ENCODE measurements at regions not wholly inside any gene's neighbourhood (a gene's known extent, or its start where the extent isn't known, plus 50 kb on each side); places are given as distances from the start of the nearest gene placed in this dataset.

DNA sequence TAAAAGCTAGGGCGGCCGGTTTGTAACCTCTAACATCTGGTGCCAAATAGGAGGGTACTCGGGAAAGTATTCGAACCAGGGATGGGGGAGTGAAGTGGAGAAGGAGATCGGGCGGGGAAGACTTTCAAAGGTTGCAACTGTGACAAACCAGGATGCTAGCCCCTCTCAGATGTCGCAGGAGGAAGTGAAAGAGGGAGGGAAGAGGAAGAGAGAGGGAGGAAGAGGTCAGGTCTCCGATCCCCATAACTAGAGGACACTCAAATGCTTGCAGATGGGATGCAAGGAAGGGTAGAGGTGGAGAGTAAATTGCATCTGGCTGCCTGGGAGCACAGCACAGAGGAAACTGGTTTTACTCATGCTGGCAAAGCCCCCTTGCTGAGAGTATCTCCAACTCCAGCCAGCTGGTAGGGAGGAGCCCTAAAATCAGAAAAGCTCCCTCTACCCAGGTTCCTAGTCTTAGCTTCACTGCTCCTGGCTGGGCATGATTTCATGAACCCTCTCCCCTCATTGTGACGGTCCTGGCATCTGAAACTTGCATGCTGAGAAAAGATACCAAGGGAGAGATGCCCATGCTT, 696.7 kb upstream of the TBX3 start:
- H2AFZ ChIP-seq (ENCODE audit: low read depth) = no peak overlapping the region
- H3K9me2 ChIP-seq = no peaks in the 10 kb centered on the region
- CTCF ChIA-PET = interaction anchor here (0.6 to 0.8 kb wide), 2 partner anchors 17 to 20 kb away, joined by 3 read pairs; no protein-coding TSS in a partner anchor
- H4K20me1 ChIP-seq (ENCODE audit: insufficient read depth) = no peaks in the 10 kb centered on the region
- TF ChIP-seq POLR2AphosphoS5 (IDR thresholded peaks at IDR 0.05; ENCODE audit: low read depth, low read length) (no peak), TEAD4 (IDR thresholded peaks at IDR 0.05; ENCODE audit: borderline replicate concordance, insufficient read depth) (no peak), CHD2 (IDR thresholded peaks at IDR 0.05; ENCODE audit: low read length, partially characterized antibody) (no peak), FOXJ3 (CRISPR knock-in tag; IDR thresholded peaks at IDR 0.05) (no peak), NFIC (IDR thresholded peaks at IDR 0.05; ENCODE audit: borderline replicate concordance) (no peak), SMC3 (IDR thresholded peaks at IDR 0.05; ENCODE audit: low read depth, low read length) (no peak), RFX5 (IDR thresholded peaks at IDR 0.05; ENCODE audit: low read length) (no peak), EZH2phosphoT487 (IDR thresholded peaks at IDR 0.05; ENCODE audit: borderline replicate concordance, low read depth) (no peak), RCOR1 (IDR thresholded peaks at IDR 0.05; ENCODE audit: low read length) (no peak), SIN3A (IDR thresholded peaks at IDR 0.05; ENCODE audit: borderline replicate concordance, low read depth, low read length) (no peak), TCF12 (IDR thresholded peaks at IDR 0.05) (no peak), EP300 (IDR thresholded peaks at IDR 0.05; ENCODE audit: borderline replicate concordance in 1 of 2, low read depth in 1 of 2, low read length in 1 of 2) (no peak), FOXM1 (IDR thresholded peaks at IDR 0.05; ENCODE audit: low read depth) (no peak), JUND (IDR thresholded peaks at IDR 0.05) (no peak)
- TF ChIP-seq, protein P1, sequence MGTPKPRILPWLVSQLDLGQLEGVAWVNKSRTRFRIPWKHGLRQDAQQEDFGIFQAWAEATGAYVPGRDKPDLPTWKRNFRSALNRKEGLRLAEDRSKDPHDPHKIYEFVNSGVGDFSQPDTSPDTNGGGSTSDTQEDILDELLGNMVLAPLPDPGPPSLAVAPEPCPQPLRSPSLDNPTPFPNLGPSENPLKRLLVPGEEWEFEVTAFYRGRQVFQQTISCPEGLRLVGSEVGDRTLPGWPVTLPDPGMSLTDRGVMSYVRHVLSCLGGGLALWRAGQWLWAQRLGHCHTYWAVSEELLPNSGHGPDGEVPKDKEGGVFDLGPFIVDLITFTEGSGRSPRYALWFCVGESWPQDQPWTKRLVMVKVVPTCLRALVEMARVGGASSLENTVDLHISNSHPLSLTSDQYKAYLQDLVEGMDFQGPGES (IDR thresholded peaks at IDR 0.05; ENCODE audit: low read depth, low read length) = no peak
- TF ChIP-seq, protein P2, sequence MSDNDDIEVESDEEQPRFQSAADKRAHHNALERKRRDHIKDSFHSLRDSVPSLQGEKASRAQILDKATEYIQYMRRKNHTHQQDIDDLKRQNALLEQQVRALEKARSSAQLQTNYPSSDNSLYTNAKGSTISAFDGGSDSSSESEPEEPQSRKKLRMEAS (IDR thresholded peaks at IDR 0.05; ENCODE audit: low read depth) = no peak
- TF ChIP-seq, protein P3, sequence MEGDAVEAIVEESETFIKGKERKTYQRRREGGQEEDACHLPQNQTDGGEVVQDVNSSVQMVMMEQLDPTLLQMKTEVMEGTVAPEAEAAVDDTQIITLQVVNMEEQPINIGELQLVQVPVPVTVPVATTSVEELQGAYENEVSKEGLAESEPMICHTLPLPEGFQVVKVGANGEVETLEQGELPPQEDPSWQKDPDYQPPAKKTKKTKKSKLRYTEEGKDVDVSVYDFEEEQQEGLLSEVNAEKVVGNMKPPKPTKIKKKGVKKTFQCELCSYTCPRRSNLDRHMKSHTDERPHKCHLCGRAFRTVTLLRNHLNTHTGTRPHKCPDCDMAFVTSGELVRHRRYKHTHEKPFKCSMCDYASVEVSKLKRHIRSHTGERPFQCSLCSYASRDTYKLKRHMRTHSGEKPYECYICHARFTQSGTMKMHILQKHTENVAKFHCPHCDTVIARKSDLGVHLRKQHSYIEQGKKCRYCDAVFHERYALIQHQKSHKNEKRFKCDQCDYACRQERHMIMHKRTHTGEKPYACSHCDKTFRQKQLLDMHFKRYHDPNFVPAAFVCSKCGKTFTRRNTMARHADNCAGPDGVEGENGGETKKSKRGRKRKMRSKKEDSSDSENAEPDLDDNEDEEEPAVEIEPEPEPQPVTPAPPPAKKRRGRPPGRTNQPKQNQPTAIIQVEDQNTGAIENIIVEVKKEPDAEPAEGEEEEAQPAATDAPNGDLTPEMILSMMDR (IDR thresholded peaks at IDR 0.05) = no peak
- TF ChIP-seq, protein P4, sequence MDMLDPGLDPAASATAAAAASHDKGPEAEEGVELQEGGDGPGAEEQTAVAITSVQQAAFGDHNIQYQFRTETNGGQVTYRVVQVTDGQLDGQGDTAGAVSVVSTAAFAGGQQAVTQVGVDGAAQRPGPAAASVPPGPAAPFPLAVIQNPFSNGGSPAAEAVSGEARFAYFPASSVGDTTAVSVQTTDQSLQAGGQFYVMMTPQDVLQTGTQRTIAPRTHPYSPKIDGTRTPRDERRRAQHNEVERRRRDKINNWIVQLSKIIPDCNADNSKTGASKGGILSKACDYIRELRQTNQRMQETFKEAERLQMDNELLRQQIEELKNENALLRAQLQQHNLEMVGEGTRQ (IDR thresholded peaks at IDR 0.05; ENCODE audit: borderline replicate concordance, low read depth, low read length) = no peak
- TF ChIP-seq, protein P5, sequence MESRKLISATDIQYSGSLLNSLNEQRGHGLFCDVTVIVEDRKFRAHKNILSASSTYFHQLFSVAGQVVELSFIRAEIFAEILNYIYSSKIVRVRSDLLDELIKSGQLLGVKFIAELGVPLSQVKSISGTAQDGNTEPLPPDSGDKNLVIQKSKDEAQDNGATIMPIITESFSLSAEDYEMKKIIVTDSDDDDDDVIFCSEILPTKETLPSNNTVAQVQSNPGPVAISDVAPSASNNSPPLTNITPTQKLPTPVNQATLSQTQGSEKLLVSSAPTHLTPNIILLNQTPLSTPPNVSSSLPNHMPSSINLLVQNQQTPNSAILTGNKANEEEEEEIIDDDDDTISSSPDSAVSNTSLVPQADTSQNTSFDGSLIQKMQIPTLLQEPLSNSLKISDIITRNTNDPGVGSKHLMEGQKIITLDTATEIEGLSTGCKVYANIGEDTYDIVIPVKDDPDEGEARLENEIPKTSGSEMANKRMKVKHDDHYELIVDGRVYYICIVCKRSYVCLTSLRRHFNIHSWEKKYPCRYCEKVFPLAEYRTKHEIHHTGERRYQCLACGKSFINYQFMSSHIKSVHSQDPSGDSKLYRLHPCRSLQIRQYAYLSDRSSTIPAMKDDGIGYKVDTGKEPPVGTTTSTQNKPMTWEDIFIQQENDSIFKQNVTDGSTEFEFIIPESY (IDR thresholded peaks at IDR 0.05; ENCODE audit: borderline replicate concordance, low read depth) = no peak
- H3F3A ChIP-seq (replicated peaks; ENCODE audit: insufficient read depth) = peaks cover 1% of the 10 kb centered on the region
- 90% methylated on average over 8 of the region's 9 CpGs for WGBS (ENCODE audit: low lambda C conversion rate)
- no peak for DNase-seq
- H3K27ac ChIP-seq (ENCODE audit: low read depth in 2 of 2, low read length in 1 of 2) = no peak overlapping the region
- no peak overlapping the region for H3K4me3 ChIP-seq (ENCODE audit: low read depth in 2 of 2, low read length in 1 of 2)
- no peaks in the 10 kb centered on the region for H3K27me3 ChIP-seq (ENCODE audit: insufficient read depth)
- H3K4me2 ChIP-seq = no peak overlapping the region
- no peaks in the 10 kb centered on the region for H3K9me3 ChIP-seq
- no peaks in the 10 kb centered on the region for H3K36me3 ChIP-seq (replicated peaks in 1 of 2; ENCODE audit: control insufficient read depth in 1 of 2, insufficient read depth in 2 of 2, low read length in 1 of 2)
- POLR2A ChIA-PET = no interaction called here
- no peak overlapping the region for H3K9ac ChIP-seq
- H3K4me1 ChIP-seq (ENCODE audit: control insufficient read depth in 1 of 2, insufficient read depth in 2 of 2, low read depth in 1 of 2, low read length in 1 of 2) = peaks cover 2 to 4% of the 10 kb centered on the region in 2 experiments; a peak in 3 of 4 replicates
- no peaks in the 10 kb centered on the region for H3K79me2 ChIP-seq (ENCODE audit: insufficient read depth)

All from SK-N-SH (cell line).